Karpas-422 (cell line): ENCODE measurements at regions not wholly inside any gene's neighbourhood (a gene's known extent, or its start where the extent isn't known, plus 50 kb on each side); places are given as distances from the start of the nearest gene placed in this dataset.

Source experiments
- DNase-seq: peaks from one replicate; pipeline ENCODE4 v3.0.0-alpha.2; 2015
- H2AFZ ChIP-seq: fragments of 200-600 bp; sonication (generic); 2 replicates; pipeline ENCODE4 v1.6.1; 2014; ENCODE audit warnings: antibody characterized with exemption, low read length, mixed read lengths
- H3K27ac ChIP-seq: fragments of 200-600 bp; sonication (generic); 2 replicates; pipeline ENCODE4 v1.5.1; 2014; ENCODE audit warnings: mild to moderate bottlenecking, low read length, moderate library complexity
- H3K27me3 ChIP-seq: fragments of 200-600 bp; sonication (generic); 2 replicates; pipeline ENCODE4 v1.6.1; 2014; ENCODE audit warnings: low read length, mixed read lengths
- H3K36me3 ChIP-seq: fragments of 200-600 bp; sonication (generic); 2 replicates; pipeline ENCODE4 v1.6.1; 2014; ENCODE audit warnings: low read length, mixed read lengths; ENCODE audit not compliant: insufficient read depth
- H3K4me1 ChIP-seq: fragments of 200-600 bp; sonication (generic); 2 replicates; pipeline ENCODE4 v1.6.1; 2014; ENCODE audit warnings: mild to moderate bottlenecking, low read length, mixed read lengths
- H3K4me2 ChIP-seq: fragments of 200-600 bp; sonication (generic); 2 replicates; pipeline ENCODE4 v1.6.1; 2014; ENCODE audit warnings: low read length, low read depth, mild to moderate bottlenecking; ENCODE audit not compliant: poor library complexity, severe bottlenecking
- H3K4me3 ChIP-seq: fragments of 200-600 bp; sonication (generic); 2 replicates; pipeline ENCODE4 v1.5.1; 2014; ENCODE audit warnings: mild to moderate bottlenecking, antibody characterized with exemption, low read length, mixed read lengths
- H3K79me2 ChIP-seq: fragments of 200-600 bp; sonication (generic); 2 replicates; pipeline ENCODE4 v1.6.1; 2014; ENCODE audit warnings: mild to moderate bottlenecking, low read length, mixed read lengths
- H3K9ac ChIP-seq: fragments of 200-600 bp; sonication (generic); 2 replicates; pipeline ENCODE4 v1.6.0; 2014; ENCODE audit warnings: low read length
- H3K9me2 ChIP-seq: fragments of 200-600 bp; sonication (generic), shearing (Covaris generic); replicated peaks from 2 replicates; pipeline ENCODE4 v1.6.0; 2014; ENCODE audit warnings: mild to moderate bottlenecking, low read length, moderate library complexity; ENCODE audit not compliant: insufficient read depth
- H3K9me3 ChIP-seq: fragments of 300-700, 200-600 bp; sonication (generic); 2 replicates; pipeline ENCODE4 v1.6.1; 2014; ENCODE audit warnings: low read length, mixed read lengths
- H4K20me1 ChIP-seq: fragments of 200-600 bp; sonication (generic); 2 replicates; pipeline ENCODE4 v1.6.1; 2014; ENCODE audit warnings: mild to moderate bottlenecking, antibody characterized with exemption, low read length, low read depth; ENCODE audit not compliant: insufficient read depth

- H3K36me3 ChIP-seq: no peaks in the 10 kb centered on the region
- no peak for DNase-seq
- no peak overlapping the region for H3K4me2 ChIP-seq
- no peaks in the 10 kb centered on the region for H4K20me1 ChIP-seq
- no peak overlapping the region for H2AFZ ChIP-seq
- H3K4me3 ChIP-seq: no peak overlapping the region
- H3K4me1 ChIP-seq: no peaks in the 10 kb centered on the region
- H3K9me2 ChIP-seq: no peaks in the 10 kb centered on the region
- no peaks in the 10 kb centered on the region for H3K27me3 ChIP-seq
- H3K27ac ChIP-seq: no peak overlapping the region
- no peak overlapping the region for H3K9ac ChIP-seq
- H3K9me3 ChIP-seq: peaks cover 18% of the 10 kb centered on the region; the same call in 1 of the 2 replicates
- no peaks in the 10 kb centered on the region for H3K79me2 ChIP-seq
Measured at GRCh38 chr1:188689542-188689941, 1788.1 kb downstream of the BRINP3 start.

DNA sequence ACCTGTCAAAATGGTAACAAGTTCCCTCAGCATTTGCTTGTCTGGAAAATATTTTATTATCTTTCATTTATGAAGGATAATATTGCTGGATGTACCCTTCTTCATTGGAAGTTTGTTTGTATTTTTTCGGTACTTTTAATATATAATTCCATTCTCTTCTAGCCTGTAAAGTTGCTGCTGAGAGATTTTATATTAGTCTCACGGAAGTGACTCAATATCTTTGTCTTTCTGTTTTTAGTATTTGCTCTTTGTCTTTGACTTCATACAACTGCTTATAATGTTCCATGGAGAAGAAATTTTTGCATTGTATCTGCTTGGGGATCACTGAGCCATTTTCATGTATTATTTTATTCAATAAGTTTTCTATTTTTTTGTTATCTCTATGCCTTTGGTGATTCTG is 1777.5 kb downstream of the BRINP3 start:
- Histone ChIP-seq H3K9ac (no peak overlapping the region), H3K4me2 (no peak overlapping the region), H3K9me2 (no peaks in the 10 kb centered on the region), H3K4me3 (no peak overlapping the region), H3K27ac (no peak overlapping the region), H4K20me1 (no peaks in the 10 kb centered on the region), H3K79me2 (no peaks in the 10 kb centered on the region), H3K4me1 (no peaks in the 10 kb centered on the region), H2AFZ (no peak overlapping the region), H3K36me3 (no peaks in the 10 kb centered on the region), H3K27me3 (no peaks in the 10 kb centered on the region), H3K9me3 (peaks cover 25% of the 10 kb centered on the region)
- DNase-seq: no peak

DNA sequence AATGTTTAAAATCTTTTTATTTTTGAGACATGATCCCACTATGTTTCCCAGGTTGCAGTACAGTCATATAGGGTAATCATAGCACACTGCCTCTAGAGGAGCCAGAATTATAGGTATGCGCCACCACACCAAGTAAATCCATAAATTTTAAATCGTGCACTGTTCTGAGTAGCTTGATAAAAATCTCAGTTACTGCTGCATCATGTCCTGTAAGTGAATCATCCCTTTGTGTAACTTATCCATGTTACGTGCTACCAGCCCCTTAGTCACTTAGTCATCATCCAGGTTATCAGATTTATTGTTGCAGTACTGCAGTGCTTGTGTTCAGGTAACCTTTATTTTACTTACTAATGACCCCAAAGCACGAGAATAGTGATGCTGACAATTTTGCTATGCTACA is 1770.9 kb downstream of the BRINP3 start:
- no peak overlapping the region for H2AFZ ChIP-seq
- no peaks in the 10 kb centered on the region for H4K20me1 ChIP-seq
- no peak overlapping the region for H3K9ac ChIP-seq
- no peak overlapping the region for H3K4me2 ChIP-seq
- no peaks in the 10 kb centered on the region for H3K27me3 ChIP-seq
- DNase-seq: no peak
- no peaks in the 10 kb centered on the region for H3K36me3 ChIP-seq
- H3K79me2 ChIP-seq: no peaks in the 10 kb centered on the region
- H3K4me1 ChIP-seq: no peaks in the 10 kb centered on the region
- H3K27ac ChIP-seq: no peak overlapping the region
- H3K4me3 ChIP-seq: no peak overlapping the region
- peaks cover 17% of the 10 kb centered on the region for H3K9me3 ChIP-seq
- no peaks in the 10 kb centered on the region for H3K9me2 ChIP-seq

DNA sequence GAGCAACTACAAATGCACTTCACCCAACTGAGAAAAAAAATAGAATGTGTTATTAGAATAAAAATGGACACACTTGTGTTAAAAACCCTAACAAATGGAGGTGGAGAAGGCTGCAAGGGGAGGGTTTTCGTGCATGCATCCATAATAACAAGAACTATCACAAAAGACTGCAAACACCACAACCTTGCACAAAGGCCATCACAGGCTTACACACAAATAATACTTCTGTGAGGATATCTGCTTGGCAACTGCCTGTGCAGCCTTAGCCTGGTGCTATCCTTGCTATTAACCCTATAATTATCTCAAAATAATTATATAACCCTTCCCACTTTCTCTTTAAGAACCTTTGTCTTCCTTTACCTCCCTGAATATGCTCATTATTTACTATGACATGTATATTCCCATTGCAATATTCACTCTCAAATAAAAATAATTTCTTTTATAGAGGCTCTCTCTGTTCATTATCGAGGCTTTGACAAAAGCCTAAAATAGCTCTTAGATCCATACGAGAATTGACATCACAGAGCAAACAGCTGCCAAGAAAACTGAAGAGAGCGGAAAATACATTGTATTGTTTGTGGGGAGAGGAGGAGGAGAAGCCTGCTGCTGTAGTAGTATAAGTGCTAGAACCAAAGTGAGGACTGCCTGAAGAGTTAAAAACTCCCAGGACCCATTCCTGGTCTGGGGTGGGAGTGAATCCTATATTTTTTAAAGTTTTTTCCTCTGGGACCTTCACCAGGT is 1768.7 kb downstream of the BRINP3 start:
- Histone ChIP-seq H3K4me2 (no peak overlapping the region), H3K9me3 (peaks cover 11% of the 10 kb centered on the region), H3K4me3 (no peak overlapping the region), H3K79me2 (no peaks in the 10 kb centered on the region), H3K27ac (no peak overlapping the region), H2AFZ (no peak overlapping the region), H3K36me3 (no peaks in the 10 kb centered on the region), H3K27me3 (no peaks in the 10 kb centered on the region), H3K4me1 (no peaks in the 10 kb centered on the region), H4K20me1 (no peaks in the 10 kb centered on the region), H3K9ac (no peak overlapping the region), H3K9me2 (no peaks in the 10 kb centered on the region)
- DNase-seq: no peak

DNA sequence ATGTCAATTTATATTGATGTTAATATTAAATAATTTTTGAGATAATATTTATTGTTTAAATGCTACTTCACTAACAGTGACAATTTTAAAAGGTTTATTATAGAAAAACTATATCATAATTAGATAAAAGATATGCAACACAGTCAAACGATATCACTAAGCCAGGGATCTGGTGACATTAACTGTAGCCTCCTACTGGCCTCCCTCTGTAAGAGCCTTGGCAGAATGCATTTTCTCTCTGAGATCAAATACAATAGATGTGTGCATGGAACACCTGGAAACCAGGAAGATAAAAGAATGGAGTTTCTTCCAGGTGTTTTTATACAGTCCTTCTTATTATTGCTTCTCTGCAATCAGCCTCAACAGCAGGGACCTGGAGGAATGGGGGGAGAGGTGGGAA is 1762.1 kb downstream of the BRINP3 start:
- H3K27me3 ChIP-seq: no peaks in the 10 kb centered on the region
- no peak overlapping the region for H2AFZ ChIP-seq
- H3K9me2 ChIP-seq: no peaks in the 10 kb centered on the region
- no peaks in the 10 kb centered on the region for H3K4me1 ChIP-seq
- no peaks in the 10 kb centered on the region for H3K36me3 ChIP-seq
- no peak overlapping the region for H3K4me2 ChIP-seq
- no peak overlapping the region for H3K9ac ChIP-seq
- no peaks in the 10 kb centered on the region for H4K20me1 ChIP-seq
- H3K79me2 ChIP-seq: no peaks in the 10 kb centered on the region
- peaks cover 17% of the 10 kb centered on the region; the same call in 1 of the 2 replicates for H3K9me3 ChIP-seq
- no peak overlapping the region for H3K4me3 ChIP-seq
- DNase-seq: no peak
- no peak overlapping the region for H3K27ac ChIP-seq

GRCh38 chr1:188719735-188720134 is 1757.9 kb downstream of the BRINP3 start:
- H3K36me3 ChIP-seq: no peaks in the 10 kb centered on the region
- no peak overlapping the region for H3K4me3 ChIP-seq
- H3K4me2 ChIP-seq: no peak overlapping the region
- no peaks in the 10 kb centered on the region for H3K4me1 ChIP-seq
- H3K27ac ChIP-seq: no peak overlapping the region
- no peak overlapping the region for H3K9ac ChIP-seq
- no peaks in the 10 kb centered on the region for H3K27me3 ChIP-seq
- no peaks in the 10 kb centered on the region for H3K79me2 ChIP-seq
- H4K20me1 ChIP-seq: no peaks in the 10 kb centered on the region
- H2AFZ ChIP-seq: no peak overlapping the region
- DNase-seq: no peak
- no peaks in the 10 kb centered on the region for H3K9me2 ChIP-seq
- peaks cover 14% of the 10 kb centered on the region; the same call in 1 of the 2 replicates for H3K9me3 ChIP-seq

DNA sequence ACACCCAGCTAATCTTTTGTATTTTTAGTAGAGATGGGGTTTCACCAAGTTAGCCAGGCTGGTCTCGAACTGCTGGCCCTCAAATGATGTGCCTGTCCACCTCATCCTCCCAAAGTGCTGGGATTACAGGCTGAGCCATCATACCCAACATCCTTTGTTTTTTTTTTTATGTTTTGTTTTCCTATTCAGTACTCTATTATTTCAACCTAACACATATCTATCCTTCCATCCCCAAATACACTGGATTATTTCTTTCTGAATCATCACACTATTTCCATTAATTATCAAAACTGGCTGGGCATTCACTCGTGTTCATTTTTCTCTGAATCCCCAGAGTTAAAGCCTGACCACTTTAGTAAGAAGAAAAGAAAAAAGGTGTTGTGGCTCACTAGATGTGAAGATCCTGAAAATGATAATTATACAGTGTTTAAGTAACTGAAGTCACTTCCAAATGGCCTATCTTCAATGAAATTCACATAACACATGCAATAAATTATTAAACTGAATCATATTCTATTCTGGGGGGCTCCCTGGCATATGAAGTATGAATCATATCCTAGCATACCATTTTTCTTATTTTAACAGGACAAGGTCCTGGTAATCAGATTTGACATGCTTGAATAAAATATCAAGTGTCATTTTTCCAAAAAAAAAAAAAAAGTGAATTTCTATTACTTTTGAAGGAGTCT is 1754.2 kb downstream of the BRINP3 start:
- H3K36me3 ChIP-seq: no peaks in the 10 kb centered on the region
- no peak overlapping the region for H3K4me2 ChIP-seq
- H3K9me3 ChIP-seq: peaks cover 16% of the 10 kb centered on the region; the same call in 1 of the 2 replicates
- H3K4me1 ChIP-seq: no peaks in the 10 kb centered on the region
- H3K9ac ChIP-seq: no peak overlapping the region
- no peak overlapping the region for H3K27ac ChIP-seq
- DNase-seq: no peak
- H3K9me2 ChIP-seq: no peaks in the 10 kb centered on the region
- H3K4me3 ChIP-seq: no peak overlapping the region
- no peaks in the 10 kb centered on the region for H3K79me2 ChIP-seq
- no peak overlapping the region for H2AFZ ChIP-seq
- H4K20me1 ChIP-seq: no peaks in the 10 kb centered on the region
- H3K27me3 ChIP-seq: no peaks in the 10 kb centered on the region

GRCh38 chr1:188729039-188729438 is 1748.6 kb downstream of the BRINP3 start:
- Histone ChIP-seq H3K4me3 (no peak overlapping the region), H3K9ac (no peak overlapping the region), H3K4me2 (no peak overlapping the region), H3K4me1 (no peaks in the 10 kb centered on the region), H3K9me2 (no peaks in the 10 kb centered on the region), H3K27me3 (no peaks in the 10 kb centered on the region), H4K20me1 (no peaks in the 10 kb centered on the region), H3K36me3 (no peaks in the 10 kb centered on the region), H3K9me3 (peaks cover 21% of the 10 kb centered on the region), H2AFZ (no peak overlapping the region), H3K27ac (no peak overlapping the region), H3K79me2 (no peaks in the 10 kb centered on the region)
- DNase-seq: no peak
